HL-60 (cell line): ENCODE measurements at regions not wholly inside any gene's neighbourhood (a gene's known extent, or its start where the extent isn't known, plus 50 kb on each side); places are given as distances from the start of the nearest gene placed in this dataset.

Experiments used
- POLR2AphosphoS5 ChIP-seq: IDR thresholded peaks from 2 replicates; pipeline ENCODE4 v1.6.1; 2012; ENCODE audit warnings: low read depth
- TF ChIP-seq, protein P1 (sequence below): IDR thresholded peaks from one replicate; pipeline ENCODE4 v1.5.1; 2011; ENCODE audit warnings: low read length, control low read depth, inconsistent platforms; ENCODE audit not compliant: insufficient read depth

DNA sequence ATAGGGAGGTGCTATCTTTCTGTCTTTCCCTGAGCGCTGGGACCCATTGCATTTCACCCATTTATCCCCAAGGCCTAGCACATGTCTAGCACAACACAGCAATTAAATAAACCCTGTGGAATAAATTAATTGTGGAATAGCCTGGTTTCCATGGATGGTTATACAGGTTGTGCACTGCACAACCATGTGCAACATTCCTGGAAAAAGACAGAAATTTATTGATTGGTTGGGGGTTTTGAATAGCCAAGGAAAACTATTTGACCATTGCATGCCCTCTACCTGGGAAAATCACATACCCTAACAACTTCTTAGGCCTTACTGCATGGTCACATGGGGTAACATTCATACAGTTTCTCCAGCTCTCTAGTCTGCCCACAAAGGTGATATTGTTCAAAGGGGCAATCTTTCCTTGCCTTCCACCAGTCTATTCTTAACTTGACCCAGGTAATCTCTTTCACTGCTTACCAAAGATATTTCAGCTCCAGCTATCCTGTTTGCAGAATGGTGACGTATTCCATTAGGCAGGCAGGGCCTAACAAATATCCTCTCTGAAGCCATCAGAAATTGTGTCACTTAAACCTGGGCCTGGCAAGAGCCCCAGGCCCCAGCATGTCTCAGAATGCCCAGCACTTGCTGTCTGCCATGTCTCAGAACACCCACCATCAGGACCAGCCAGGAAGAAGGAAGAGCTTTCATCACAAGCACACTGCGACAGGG is 157.9 kb upstream of the RAB4A start:
- TF ChIP-seq POLR2AphosphoS5 = no peak
- TF ChIP-seq, protein P1, sequence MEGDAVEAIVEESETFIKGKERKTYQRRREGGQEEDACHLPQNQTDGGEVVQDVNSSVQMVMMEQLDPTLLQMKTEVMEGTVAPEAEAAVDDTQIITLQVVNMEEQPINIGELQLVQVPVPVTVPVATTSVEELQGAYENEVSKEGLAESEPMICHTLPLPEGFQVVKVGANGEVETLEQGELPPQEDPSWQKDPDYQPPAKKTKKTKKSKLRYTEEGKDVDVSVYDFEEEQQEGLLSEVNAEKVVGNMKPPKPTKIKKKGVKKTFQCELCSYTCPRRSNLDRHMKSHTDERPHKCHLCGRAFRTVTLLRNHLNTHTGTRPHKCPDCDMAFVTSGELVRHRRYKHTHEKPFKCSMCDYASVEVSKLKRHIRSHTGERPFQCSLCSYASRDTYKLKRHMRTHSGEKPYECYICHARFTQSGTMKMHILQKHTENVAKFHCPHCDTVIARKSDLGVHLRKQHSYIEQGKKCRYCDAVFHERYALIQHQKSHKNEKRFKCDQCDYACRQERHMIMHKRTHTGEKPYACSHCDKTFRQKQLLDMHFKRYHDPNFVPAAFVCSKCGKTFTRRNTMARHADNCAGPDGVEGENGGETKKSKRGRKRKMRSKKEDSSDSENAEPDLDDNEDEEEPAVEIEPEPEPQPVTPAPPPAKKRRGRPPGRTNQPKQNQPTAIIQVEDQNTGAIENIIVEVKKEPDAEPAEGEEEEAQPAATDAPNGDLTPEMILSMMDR = no peak
